Gastrocnemius medialis (tissue), 4 donors: ENCODE measurements at regions not wholly inside any gene's neighbourhood (a gene's known extent, or its start where the extent isn't known, plus 50 kb on each side); places are given as distances from the start of the nearest gene placed in this dataset.

Experiments used
- POLR2A ChIP-seq, 2 donors: fragments of 450-650 bp; IDR thresholded peaks; one replicate each; pipeline ENCODE4 v1.6.1; 2017; ENCODE audit warnings: antibody characterized with exemption in 2 of 2, mild to moderate bottlenecking in 2 of 2, moderate library complexity in 2 of 2
- TF ChIP-seq, protein P1 (sequence below), 5 experiments: fragments of 450-650 bp in 3 of 5; fragments of 200-600 bp in 2 of 5; sonication (generic) in 2 of 5; IDR thresholded peaks in 4 of 5; conservative IDR thresholded peaks in 1 of 5; 1 replicate in 4 of 5; 2 replicates in 1 of 5; pipeline ENCODE4 v1.5.1; 2016 to 2019; ENCODE audit warnings: antibody characterized with exemption in 5 of 5, mild to moderate bottlenecking in 3 of 5, moderate library complexity in 3 of 5

DNA sequence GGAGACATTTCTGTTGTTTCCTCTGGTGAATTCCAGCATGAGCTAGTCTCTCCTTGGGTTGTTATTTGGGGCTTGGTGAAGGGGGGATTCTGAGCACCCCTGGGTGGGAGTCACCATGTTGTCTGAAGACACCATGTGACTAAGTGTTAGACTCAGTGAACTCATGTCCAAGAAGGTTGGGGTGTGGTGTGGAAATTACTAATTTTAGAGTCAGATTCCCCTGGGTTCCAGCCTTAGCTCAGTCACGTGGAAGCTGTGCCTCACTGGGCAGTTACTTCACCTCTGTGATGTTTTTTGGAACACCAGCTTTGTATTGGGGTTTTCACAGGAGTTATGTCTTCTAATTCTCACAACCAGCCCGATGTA, 171.5 kb downstream of the RPLP1 start:
- TF ChIP-seq, protein P1, sequence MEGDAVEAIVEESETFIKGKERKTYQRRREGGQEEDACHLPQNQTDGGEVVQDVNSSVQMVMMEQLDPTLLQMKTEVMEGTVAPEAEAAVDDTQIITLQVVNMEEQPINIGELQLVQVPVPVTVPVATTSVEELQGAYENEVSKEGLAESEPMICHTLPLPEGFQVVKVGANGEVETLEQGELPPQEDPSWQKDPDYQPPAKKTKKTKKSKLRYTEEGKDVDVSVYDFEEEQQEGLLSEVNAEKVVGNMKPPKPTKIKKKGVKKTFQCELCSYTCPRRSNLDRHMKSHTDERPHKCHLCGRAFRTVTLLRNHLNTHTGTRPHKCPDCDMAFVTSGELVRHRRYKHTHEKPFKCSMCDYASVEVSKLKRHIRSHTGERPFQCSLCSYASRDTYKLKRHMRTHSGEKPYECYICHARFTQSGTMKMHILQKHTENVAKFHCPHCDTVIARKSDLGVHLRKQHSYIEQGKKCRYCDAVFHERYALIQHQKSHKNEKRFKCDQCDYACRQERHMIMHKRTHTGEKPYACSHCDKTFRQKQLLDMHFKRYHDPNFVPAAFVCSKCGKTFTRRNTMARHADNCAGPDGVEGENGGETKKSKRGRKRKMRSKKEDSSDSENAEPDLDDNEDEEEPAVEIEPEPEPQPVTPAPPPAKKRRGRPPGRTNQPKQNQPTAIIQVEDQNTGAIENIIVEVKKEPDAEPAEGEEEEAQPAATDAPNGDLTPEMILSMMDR (IDR thresholded peaks at IDR 0.05 in 4 of 5, conservative IDR thresholded peaks at IDR 0.05 in 1 of 5) = no peak
- no peak for TF ChIP-seq POLR2A (IDR thresholded peaks at IDR 0.05)
